ENCODE measurements at regions not wholly inside any gene's neighbourhood (a gene's known extent, or its start where the extent isn't known, plus 50 kb on each side); places are given as distances from the start of the nearest gene placed in this dataset.

DNA sequence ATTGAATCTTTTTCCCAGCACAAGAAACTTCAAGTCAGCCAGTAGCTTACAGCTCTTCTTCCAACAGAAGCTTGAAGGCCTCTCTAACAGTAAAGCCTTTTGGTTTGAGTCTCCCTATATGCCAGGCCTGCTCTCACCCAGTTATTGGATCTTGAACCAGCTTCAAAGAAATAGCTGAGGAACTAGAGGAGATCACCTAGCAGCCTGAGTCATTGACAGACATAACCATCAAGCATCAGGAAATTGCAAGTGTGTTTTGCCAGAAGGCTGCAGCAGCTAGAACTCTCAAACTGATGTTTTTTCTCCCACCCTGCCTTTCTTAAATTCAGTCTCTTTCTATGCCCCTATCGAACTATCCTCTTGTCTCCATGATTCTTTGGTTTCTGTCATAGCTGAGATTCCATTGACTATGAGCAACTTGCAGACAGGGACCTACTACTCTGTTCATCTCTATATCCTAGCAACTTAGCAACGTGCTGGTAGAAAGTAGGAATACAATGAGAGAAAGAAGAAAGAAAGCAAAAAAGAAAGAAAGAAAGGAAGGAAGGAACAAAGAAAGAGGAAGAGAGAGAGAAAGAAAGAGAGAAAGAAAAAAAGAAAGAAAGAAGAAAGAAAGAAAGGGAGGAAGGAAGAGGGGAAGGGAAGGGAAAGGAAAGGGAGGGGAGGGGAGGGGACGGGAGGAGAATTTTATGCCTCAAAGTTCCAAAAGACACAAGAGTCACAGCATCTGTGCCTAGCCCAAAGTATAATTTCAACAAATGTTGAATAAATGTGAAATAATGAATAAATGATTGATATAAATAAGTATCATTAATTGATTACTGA lies 60.0 kb upstream of the FGGY start:
- TF ChIP-seq POLR2AphosphoS5 (IDR thresholded peaks at IDR 0.05; ENCODE audit: low read depth, low read length) (no peak), SIN3A (IDR thresholded peaks at IDR 0.05; ENCODE audit: borderline replicate concordance, insufficient read depth, low read length) (no peak), TAF1 (IDR thresholded peaks at IDR 0.05; ENCODE audit: borderline replicate concordance, insufficient read depth, low read length) (no peak), FOXP2 (optimal IDR thresholded peaks at IDR 0.05; ENCODE audit: borderline replicate concordance, extremely low read depth, extremely low read length, insufficient read depth) (no peak)
- TF ChIP-seq, protein P1, sequence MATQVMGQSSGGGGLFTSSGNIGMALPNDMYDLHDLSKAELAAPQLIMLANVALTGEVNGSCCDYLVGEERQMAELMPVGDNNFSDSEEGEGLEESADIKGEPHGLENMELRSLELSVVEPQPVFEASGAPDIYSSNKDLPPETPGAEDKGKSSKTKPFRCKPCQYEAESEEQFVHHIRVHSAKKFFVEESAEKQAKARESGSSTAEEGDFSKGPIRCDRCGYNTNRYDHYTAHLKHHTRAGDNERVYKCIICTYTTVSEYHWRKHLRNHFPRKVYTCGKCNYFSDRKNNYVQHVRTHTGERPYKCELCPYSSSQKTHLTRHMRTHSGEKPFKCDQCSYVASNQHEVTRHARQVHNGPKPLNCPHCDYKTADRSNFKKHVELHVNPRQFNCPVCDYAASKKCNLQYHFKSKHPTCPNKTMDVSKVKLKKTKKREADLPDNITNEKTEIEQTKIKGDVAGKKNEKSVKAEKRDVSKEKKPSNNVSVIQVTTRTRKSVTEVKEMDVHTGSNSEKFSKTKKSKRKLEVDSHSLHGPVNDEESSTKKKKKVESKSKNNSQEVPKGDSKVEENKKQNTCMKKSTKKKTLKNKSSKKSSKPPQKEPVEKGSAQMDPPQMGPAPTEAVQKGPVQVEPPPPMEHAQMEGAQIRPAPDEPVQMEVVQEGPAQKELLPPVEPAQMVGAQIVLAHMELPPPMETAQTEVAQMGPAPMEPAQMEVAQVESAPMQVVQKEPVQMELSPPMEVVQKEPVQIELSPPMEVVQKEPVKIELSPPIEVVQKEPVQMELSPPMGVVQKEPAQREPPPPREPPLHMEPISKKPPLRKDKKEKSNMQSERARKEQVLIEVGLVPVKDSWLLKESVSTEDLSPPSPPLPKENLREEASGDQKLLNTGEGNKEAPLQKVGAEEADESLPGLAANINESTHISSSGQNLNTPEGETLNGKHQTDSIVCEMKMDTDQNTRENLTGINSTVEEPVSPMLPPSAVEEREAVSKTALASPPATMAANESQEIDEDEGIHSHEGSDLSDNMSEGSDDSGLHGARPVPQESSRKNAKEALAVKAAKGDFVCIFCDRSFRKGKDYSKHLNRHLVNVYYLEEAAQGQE (IDR thresholded peaks at IDR 0.05; ENCODE audit: insufficient read depth in 1 of 2, low read depth in 2 of 2, low read length in 2 of 2): no peak

All from PFSK-1 (cell line).